HG03108 (cell line): ENCODE measurements at regions not wholly inside any gene's neighbourhood (a gene's known extent, or its start where the extent isn't known, plus 50 kb on each side); places are given as distances from the start of the nearest gene placed in this dataset.

Source experiments
- ATAC-seq: cut with Tn5 transposase; IDR thresholded peaks from one replicate; pipeline ENCODE4 v1.9.1; 2021; ENCODE audit warnings: moderate library complexity; ENCODE audit not compliant: unreplicated experiment

DNA sequence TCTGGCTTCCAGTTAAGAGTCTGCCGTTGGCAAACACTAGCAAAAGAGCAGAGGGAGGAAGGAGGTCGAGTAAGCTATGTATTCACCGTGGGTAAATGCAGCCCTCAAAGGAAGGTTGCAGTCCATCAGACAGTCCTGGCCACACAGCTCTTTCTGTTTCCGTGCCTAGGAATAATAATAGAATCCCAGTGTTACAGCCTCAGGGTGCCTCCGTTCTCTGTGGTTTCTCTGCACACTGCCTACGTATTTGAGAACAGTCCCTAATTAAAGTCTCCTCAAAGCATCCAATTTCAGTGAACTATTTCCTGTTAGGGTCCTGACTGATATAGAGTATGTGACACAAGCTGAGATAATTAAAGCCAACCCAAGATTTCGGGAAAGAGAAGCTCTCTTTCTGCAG lies 176.7 kb downstream of the GPAM start:
- ATAC-seq = no peak

- ATAC-seq = no peak
Observed at GRCh38 chr10:112022196-112022595, 161.4 kb downstream of the GPAM start.

DNA sequence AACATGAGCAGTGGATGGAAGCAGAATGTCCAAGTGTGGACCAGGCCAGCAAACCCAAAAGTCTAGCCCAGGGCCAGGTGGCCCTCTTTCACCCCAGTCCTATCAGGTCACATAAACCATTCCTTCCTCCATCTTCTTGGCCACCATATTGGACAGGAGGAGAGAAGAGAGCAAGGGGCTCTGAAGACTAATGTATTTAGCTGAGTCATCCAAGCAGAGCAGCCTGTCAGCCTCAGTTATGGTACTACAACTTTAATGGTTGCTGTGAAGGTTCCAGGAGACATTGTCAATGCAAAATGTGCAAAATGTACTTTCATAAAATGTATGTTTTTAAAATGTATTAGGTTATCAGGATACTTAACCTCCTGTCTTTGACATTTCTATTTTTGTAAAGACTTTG lies 159.5 kb downstream of the GPAM start:
- ATAC-seq = no peak

GRCh38 chr10:112025228-112025627 lies 158.3 kb downstream of the GPAM start:
- ATAC-seq = no peak

DNA sequence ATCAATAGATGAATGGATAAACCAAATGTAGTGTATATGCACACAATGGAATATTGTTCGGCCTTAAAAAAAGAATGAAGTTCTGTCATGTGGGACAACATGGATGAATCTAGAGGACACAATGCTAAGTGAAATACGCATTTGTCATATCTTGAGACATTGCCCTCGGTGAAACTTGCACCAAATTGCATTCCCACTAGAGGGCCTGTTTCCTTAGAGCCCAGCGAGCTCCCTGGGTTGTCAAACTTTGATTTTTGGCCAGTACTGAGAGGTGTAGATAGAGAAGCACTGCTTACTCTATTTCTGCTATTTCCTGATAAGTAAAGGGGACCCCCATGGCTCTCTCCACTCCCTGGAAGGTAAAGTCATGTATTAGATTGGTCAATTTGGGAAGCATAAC lies 157.1 kb downstream of the GPAM start:
- ATAC-seq = no peak

- ATAC-seq = no peak
Observed at GRCh38 chr10:112027731-112028280, 155.8 kb downstream of the GPAM start.

DNA sequence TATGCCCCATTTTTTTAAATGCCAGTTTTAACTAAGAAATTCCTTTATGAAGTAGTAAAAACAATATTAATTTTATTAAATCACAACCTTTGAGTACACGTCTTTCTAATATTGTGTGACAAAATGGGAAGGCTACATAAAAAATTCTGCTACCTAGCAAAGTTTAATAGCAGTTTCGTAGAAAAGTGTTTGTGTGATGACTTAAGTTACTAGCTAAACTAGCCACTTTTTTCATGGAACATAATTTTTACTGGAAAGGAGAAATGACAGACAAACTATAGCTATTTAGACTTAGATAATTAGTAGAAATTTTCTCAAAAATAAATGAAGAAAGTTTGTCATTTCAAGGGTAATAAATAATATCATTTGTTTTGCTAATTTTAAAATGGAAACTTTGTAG lies 153.1 kb downstream of the GPAM start:
- ATAC-seq = no peak

DNA sequence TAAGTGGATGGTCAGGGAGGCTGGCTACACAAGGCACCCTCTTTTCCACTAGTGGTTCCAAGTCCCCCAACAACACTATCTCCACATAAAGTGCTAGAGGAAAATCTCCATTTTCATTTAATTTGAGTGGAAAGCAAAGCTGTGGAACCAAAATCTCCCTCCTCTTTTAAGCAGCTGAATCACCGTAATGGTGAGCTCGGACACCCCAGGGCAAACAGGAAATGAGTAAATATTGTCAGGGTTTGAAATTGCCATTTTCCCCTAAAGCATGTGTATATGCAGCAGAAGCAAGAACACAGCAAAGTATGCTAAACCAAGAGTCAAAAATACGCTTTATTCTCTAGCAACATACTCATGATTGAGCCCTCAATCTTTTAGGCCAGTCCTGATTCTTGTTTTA lies 143.7 kb downstream of the GPAM start:
- ATAC-seq = no peak

GRCh38 chr10:112040696-112041095 lies 142.9 kb downstream of the GPAM start:
- ATAC-seq = no peak

DNA sequence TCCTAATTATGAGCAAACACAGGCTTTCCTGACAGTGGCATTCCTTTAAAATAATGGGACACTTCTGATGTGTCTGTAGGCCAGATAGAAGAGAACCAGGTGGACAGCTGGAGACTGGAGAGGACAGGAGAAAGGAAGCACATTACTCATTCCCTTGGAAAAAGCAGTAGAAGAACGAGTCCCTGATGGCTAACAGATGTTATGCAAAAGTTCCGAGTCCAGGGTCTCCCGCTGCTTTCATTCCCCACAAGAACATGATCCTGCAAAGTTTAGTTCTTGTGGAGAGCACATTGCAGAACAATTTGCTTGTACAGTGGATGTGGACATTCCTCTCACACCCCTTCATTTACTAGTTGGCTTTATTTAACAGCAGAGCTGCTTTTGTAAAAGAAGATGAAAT lies 137.6 kb downstream of the GPAM start:
- no peak for ATAC-seq

DNA sequence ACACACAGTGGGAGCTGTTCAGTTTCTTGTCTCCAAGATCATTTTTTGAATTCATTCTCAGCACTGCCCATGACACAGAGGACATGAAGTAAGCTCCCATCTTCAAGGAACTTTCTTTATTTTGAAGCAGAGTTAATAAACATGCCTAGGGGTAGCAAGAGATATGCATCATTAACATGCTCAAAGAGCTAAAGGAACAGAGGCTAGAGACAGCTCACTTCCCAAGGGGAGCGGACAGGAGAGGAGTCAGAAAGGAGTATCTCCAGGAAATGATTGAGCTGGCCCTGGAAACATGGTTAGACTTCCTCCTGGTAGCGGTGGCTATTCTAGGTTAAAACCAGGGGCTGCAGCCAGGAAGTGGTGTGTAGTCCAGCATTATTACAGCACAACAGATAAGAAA lies 135.9 kb downstream of the GPAM start:
- ATAC-seq = no peak

DNA sequence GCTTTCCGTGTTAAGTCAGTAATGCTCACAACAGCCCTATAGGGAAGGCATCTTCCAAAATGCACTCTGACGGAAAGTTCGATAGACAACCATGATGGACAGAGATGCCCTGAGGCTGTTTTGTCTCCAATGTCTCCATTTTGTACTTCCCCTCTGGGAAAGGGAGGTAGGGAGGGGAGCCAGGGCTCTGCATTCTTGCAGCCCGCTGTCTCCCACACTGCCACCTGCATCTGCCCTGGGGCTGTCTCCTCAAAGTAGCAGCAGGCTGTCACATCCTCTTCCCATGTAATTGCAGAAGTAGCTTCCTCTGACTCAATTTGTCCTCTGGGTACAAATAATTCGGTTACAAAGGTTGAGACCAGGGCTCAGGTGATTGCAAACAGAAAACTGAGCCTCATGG lies 131.4 kb downstream of the GPAM start:
- no peak for ATAC-seq

- no peak for ATAC-seq
Observed at GRCh38 chr10:112053895-112054294, 129.7 kb downstream of the GPAM start.

DNA sequence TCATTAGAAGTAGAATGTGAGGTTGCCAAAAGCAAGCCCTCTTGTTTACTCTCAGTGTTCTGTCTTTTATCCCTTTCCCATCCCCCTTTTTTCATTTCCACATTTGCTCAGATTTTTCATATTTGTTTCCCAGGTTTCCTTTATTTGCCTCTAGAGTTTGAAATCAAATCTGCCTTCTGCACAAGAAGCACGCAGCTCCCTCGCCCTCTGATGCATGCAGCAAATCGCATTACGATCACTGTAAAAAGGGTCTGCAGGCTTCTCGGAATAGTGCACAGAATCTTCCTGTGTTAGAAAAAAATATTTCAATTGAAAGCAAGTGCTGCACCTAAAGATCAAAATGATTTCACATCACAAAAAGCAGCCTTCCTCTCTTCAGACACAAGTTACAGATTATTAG lies 129.0 kb downstream of the GPAM start:
- no peak for ATAC-seq

GRCh38 chr10:112057072-112057471 lies 126.5 kb downstream of the GPAM start:
- ATAC-seq = no peak

- no peak for ATAC-seq
Observed at GRCh38 chr10:112059220-112059619, 124.3 kb downstream of the GPAM start.

GRCh38 chr10:112071596-112072133 lies 111.9 kb downstream of the GPAM start:
- no peak for ATAC-seq

- no peak for ATAC-seq
Observed at GRCh38 chr10:112078003-112078402, 105.6 kb downstream of the GPAM start.

GRCh38 chr10:112080231-112080630 lies 103.3 kb downstream of the GPAM start:
- no peak for ATAC-seq

DNA sequence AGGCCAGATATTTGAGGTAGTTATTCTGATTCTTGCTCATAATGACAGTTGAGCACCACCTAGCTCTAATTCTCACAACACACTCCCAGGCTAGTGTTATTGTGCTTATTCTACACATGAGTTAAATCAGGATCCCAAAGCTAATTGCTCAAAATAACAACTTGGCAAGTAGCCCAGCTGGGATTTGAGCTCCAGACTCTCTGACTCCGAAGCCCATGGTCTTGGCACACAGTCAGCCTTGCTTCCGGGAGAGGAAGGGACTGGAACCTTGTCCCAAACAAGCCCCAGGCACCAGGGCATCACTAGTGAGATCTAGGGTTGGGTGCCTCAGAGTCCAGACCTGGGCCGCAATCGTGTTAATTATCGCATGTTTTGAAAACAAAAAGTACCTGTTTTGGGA lies 101.4 kb downstream of the GPAM start:
- ATAC-seq = no peak

DNA sequence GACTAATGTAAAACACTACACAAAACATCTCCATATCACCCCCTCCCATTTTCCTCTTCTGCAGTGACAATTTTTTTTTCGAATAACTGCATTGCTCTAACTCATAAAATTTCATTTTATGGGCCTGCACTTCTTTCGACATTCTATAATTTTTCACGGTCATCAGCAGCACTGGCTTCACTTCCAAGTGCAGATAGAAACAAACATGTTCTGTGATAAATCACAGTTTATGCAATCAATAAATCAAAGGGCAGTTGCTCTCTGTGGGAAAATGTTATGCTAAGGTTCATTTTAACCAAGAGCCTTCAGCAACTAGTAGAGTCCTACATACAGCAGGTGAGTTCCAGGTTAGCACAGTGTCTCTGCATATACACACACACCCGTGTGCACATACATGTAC lies 100.1 kb downstream of the GPAM start:
- no peak for ATAC-seq

GRCh38 chr10:112087953-112088456 lies 95.6 kb downstream of the GPAM start:
- no peak for ATAC-seq

- no peak for ATAC-seq
Observed at GRCh38 chr10:112091703-112092102, 91.9 kb downstream of the GPAM start.
